GM19397 (cell line): ENCODE measurements at regions not wholly inside any gene's neighbourhood (a gene's known extent, or its start where the extent isn't known, plus 50 kb on each side); places are given as distances from the start of the nearest gene placed in this dataset.

Experiments used
- ATAC-seq: cut with Tn5 transposase; IDR thresholded peaks from one replicate; pipeline ENCODE4 v1.9.1; 2021; ENCODE audit warnings: mild to moderate bottlenecking, moderate library complexity; ENCODE audit not compliant: unreplicated experiment

- no peak for ATAC-seq
Observed at GRCh38 chr5:117869596-117869995, 1118.8 kb downstream of the DTWD2 start.

- no peak for ATAC-seq
Observed at GRCh38 chr5:117863586-117864296, 1124.6 kb downstream of the DTWD2 start.

- ATAC-seq, result no peak
Observed at GRCh38 chr5:117860550-117860949, 1127.8 kb downstream of the DTWD2 start.

GRCh38 chr5:117859176-117859575 is 1129.2 kb downstream of the DTWD2 start:
- ATAC-seq, result no peak

GRCh38 chr5:117856713-117857112 is 1131.6 kb downstream of the DTWD2 start:
- ATAC-seq, result no peak

GRCh38 chr5:117837786-117838185 is 1150.6 kb downstream of the DTWD2 start:
- ATAC-seq, result no peak

GRCh38 chr5:117833691-117834090 is 1154.7 kb downstream of the DTWD2 start:
- no peak for ATAC-seq

- ATAC-seq, result no peak
Observed at GRCh38 chr5:117829646-117830045, 1158.7 kb downstream of the DTWD2 start.

- no peak for ATAC-seq
Observed at GRCh38 chr5:117813850-117814249, 1174.5 kb downstream of the DTWD2 start.

- ATAC-seq, result no peak
Observed at GRCh38 chr5:117812861-117813260, 1175.5 kb downstream of the DTWD2 start.

- no peak for ATAC-seq
Observed at GRCh38 chr5:117809251-117809650, 1179.1 kb downstream of the DTWD2 start.

GRCh38 chr5:117805058-117805457 is 1183.3 kb downstream of the DTWD2 start:
- no peak for ATAC-seq

- ATAC-seq, result no peak
Observed at GRCh38 chr5:117803533-117803932, 1184.8 kb downstream of the DTWD2 start.

GRCh38 chr5:117801583-117801982 is 1186.8 kb downstream of the DTWD2 start:
- ATAC-seq, result no peak

GRCh38 chr5:117800261-117800660 is 1188.1 kb downstream of the DTWD2 start:
- ATAC-seq, result no peak

GRCh38 chr5:117794847-117795246 is 1193.5 kb downstream of the DTWD2 start:
- ATAC-seq, result no peak

- no peak for ATAC-seq
Observed at GRCh38 chr5:117793963-117794362, 1194.4 kb downstream of the DTWD2 start.

GRCh38 chr5:117792476-117792875 is 1195.9 kb downstream of the DTWD2 start:
- no peak for ATAC-seq

GRCh38 chr5:117788596-117788995 is 1199.8 kb downstream of the DTWD2 start:
- ATAC-seq, result no peak

GRCh38 chr5:117779171-117779570 is 1204.5 kb upstream of the SEMA6A start:
- no peak for ATAC-seq

GRCh38 chr5:117776977-117777376 is 1202.4 kb upstream of the SEMA6A start:
- ATAC-seq, result no peak

- ATAC-seq, result no peak
Observed at GRCh38 chr5:117769877-117770276, 1195.3 kb upstream of the SEMA6A start.

- ATAC-seq, result no peak
Observed at GRCh38 chr5:117763271-117763670, 1188.6 kb upstream of the SEMA6A start.
